Tibial nerve (tissue), 4 donors: ENCODE measurements at regions not wholly inside any gene's neighbourhood (a gene's known extent, or its start where the extent isn't known, plus 50 kb on each side); places are given as distances from the start of the nearest gene placed in this dataset.
"Not testable (repeated sequence)": the region's sequence is repeated elsewhere in the genome, so short reads cannot be mapped to it uniquely, and the experiment has no call there.

ENCODE experiments used
- DNase-seq, 2 donors: peaks; one replicate each; pipeline ENCODE4 v3.0.0-alpha.2; 2019; ENCODE audit warnings: low spot score in 2 of 2
- H3K27ac ChIP-seq, 4 donors: fragments of 200-600 bp; sonication (generic) in 3 of 4; one replicate each; pipeline ENCODE4 v1.5.1; 2017 to 2019; ENCODE audit warnings: mild to moderate bottlenecking in 1 of 4
- H3K27me3 ChIP-seq, 2 donors: fragments of 200-600 bp; sonication (generic) in 1 of 2; one replicate each; pipeline versions ENCODE4 v1.5.1 to v1.6.0; 2017 to 2019
- H3K36me3 ChIP-seq, 3 donors: fragments of 200-600 bp; sonication (generic); one replicate each; pipeline ENCODE4 v1.5.1; 2018 to 2019
- H3K4me1 ChIP-seq, 4 donors: fragments of 200-600 bp; sonication (generic) in 3 of 4; one replicate each; pipeline ENCODE4 v1.5.1; 2017 to 2019
- H3K4me3 ChIP-seq, 4 donors: fragments of 200-600 bp; sonication (generic) in 3 of 4; one replicate each; pipeline ENCODE4 v1.5.1; 2017 to 2019; ENCODE audit warnings: mild to moderate bottlenecking in 1 of 4, moderate library complexity in 1 of 4
- H3K9me3 ChIP-seq, 4 donors: fragments of 200-600 bp; sonication (generic) in 3 of 4; one replicate each; pipeline ENCODE4 v1.5.1; 2017 to 2019
- CTCF ChIP-seq, 5 experiments: fragments of 200-600 bp in 3 of 5; fragments of 450-650 bp in 2 of 5; sonication (generic) in 3 of 5; IDR thresholded peaks; one replicate each; pipeline ENCODE4 v1.5.1; 2016 to 2019; ENCODE audit warnings: antibody characterized with exemption in 5 of 5, mild to moderate bottlenecking in 3 of 5, moderate library complexity in 2 of 5
- EP300 ChIP-seq, 2 donors: sonication (generic); formaldehyde crosslinking; IDR thresholded peaks; one replicate each; pipeline ENCODE4 v1.6.1; 2017; ENCODE audit warnings: antibody characterized with exemption in 2 of 2, mild to moderate bottlenecking in 1 of 2
- POLR2A ChIP-seq, 2 donors: fragments of 450-650 bp; IDR thresholded peaks; one replicate each; pipeline ENCODE4 v1.6.1; 2017; ENCODE audit warnings: antibody characterized with exemption in 2 of 2, mild to moderate bottlenecking in 2 of 2, moderate library complexity in 2 of 2
- WGBS, 2 donors: methylation state at CpG; one replicate each; pipeline ENCODE4 v1.1.5; 2018; 5-methylcytosine and 5-hydroxymethylcytosine counted together

GRCh38 chr3:137329594-137329993 is 371.8 kb downstream of the IL20RB start:
- 62 to 73% methylated on average over 5 of the region's 5 CpGs for WGBS, 2 donors
- Histone ChIP-seq H3K36me3 (no peaks in the 10 kb centered on the region), H3K27ac (no peak overlapping the region), H3K27me3 (no peaks in the 10 kb centered on the region), H3K9me3 (no peaks in the 10 kb centered on the region), H3K4me1 (no peaks in the 10 kb centered on the region), H3K4me3 (no peak overlapping the region)
- DNase-seq: no peak
- TF ChIP-seq CTCF (IDR thresholded peaks at IDR 0.05): no peak
- TF ChIP-seq EP300 (IDR thresholded peaks at IDR 0.05): no peak
- TF ChIP-seq POLR2A (IDR thresholded peaks at IDR 0.05): no peak

GRCh38 chr3:137330246-137330645 is 372.5 kb downstream of the IL20RB start:
- WGBS, 2 donors: 83 to 84% methylated on average over 3 of the region's 3 CpGs
- Histone ChIP-seq H3K4me1 (no peaks in the 10 kb centered on the region), H3K4me3 (no peak overlapping the region), H3K27me3 (no peaks in the 10 kb centered on the region), H3K36me3 (no peaks in the 10 kb centered on the region), H3K9me3 (no peaks in the 10 kb centered on the region), H3K27ac (no peak overlapping the region)
- no peak for DNase-seq
- TF ChIP-seq CTCF (IDR thresholded peaks at IDR 0.05) (no peak), POLR2A (IDR thresholded peaks at IDR 0.05) (no peak), EP300 (IDR thresholded peaks at IDR 0.05) (no peak)

- H3K4me3 ChIP-seq: no peak overlapping the region
Observed at GRCh38 chr3:137332297-137332696, 374.5 kb downstream of the IL20RB start.

GRCh38 chr3:137335478-137335877 is 377.7 kb downstream of the IL20RB start:
- H3K36me3 ChIP-seq: no peaks in the 10 kb centered on the region
- no peak for DNase-seq
- no peaks in the 10 kb centered on the region for H3K27me3 ChIP-seq
- TF ChIP-seq POLR2A (IDR thresholded peaks at IDR 0.05): no peak
- TF ChIP-seq EP300 (IDR thresholded peaks at IDR 0.05): no peak
- no peak for TF ChIP-seq CTCF (IDR thresholded peaks at IDR 0.05)
- H3K27ac ChIP-seq: no peak overlapping the region
- no peak overlapping the region for H3K4me3 ChIP-seq
- WGBS, 2 donors: 41 to 46% methylated on average over 7 of the region's 7 CpGs
- H3K4me1 ChIP-seq: no peaks in the 10 kb centered on the region
- H3K9me3 ChIP-seq: peaks cover 0 to 8% (median 0%) of the 10 kb centered on the region in 4 donors

More at GRCh38 chr3:137332297-137332696, 374.5 kb downstream of the IL20RB start:
- no peak for TF ChIP-seq CTCF (IDR thresholded peaks at IDR 0.05)
- TF ChIP-seq POLR2A (IDR thresholded peaks at IDR 0.05): no peak
- no peak for TF ChIP-seq EP300 (IDR thresholded peaks at IDR 0.05)
- DNase-seq: no peak
- H3K27ac ChIP-seq: no peak overlapping the region
- H3K4me1 ChIP-seq: no peaks in the 10 kb centered on the region
- WGBS, 2 donors: 87 to 96% methylated on average over 2 of the region's 2 CpGs
- no peaks in the 10 kb centered on the region for H3K36me3 ChIP-seq
- no peaks in the 10 kb centered on the region for H3K9me3 ChIP-seq
- H3K27me3 ChIP-seq: no peaks in the 10 kb centered on the region

- H3K27ac ChIP-seq, H3K27me3 ChIP-seq, DNase-seq, H3K36me3 ChIP-seq, H3K9me3 ChIP-seq, H3K4me3 ChIP-seq, H3K4me1 ChIP-seq: not testable (repeated sequence)
- 22 to 51% methylated on average over 1 to 5 of the region's 5 CpGs for WGBS, 2 donors
Observed at GRCh38 chr3:137338400-137338799, 380.6 kb downstream of the IL20RB start.

- WGBS, 2 donors: 25 to 42% methylated on average over 4 of the region's 4 CpGs
- H3K36me3 ChIP-seq: no peaks in the 10 kb centered on the region
Observed at GRCh38 chr3:137343283-137343682, 385.5 kb downstream of the IL20RB start.

More at GRCh38 chr3:137343283-137343682, 385.5 kb downstream of the IL20RB start:
- H3K4me3 ChIP-seq: no peak overlapping the region
- no peaks in the 10 kb centered on the region for H3K27me3 ChIP-seq
- TF ChIP-seq CTCF (IDR thresholded peaks at IDR 0.05) (no peak), POLR2A (IDR thresholded peaks at IDR 0.05) (no peak), EP300 (IDR thresholded peaks at IDR 0.05) (no peak)
- peaks cover 0 to 5% (median 0%) of the 10 kb centered on the region in 4 donors for H3K9me3 ChIP-seq
- H3K27ac ChIP-seq: no peak overlapping the region
- DNase-seq: no peak
- no peaks in the 10 kb centered on the region for H3K4me1 ChIP-seq
